GM03348 (cell line): ENCODE measurements at regions not wholly inside any gene's neighbourhood (a gene's known extent, or its start where the extent isn't known, plus 50 kb on each side); places are given as distances from the start of the nearest gene placed in this dataset.

ENCODE experiments used
- DNase-seq: peaks from one replicate; pipeline ENCODE4 v3.0.0; 2012; ENCODE audit warnings: low spot score

- DNase-seq: no peak
Measured at GRCh38 chr4:35541888-35542213, 702.5 kb downstream of the ARAP2 start.

GRCh38 chr4:35548921-35549320, 695.4 kb downstream of the ARAP2 start:
- DNase-seq: no peak

GRCh38 chr4:35556387-35556786, 687.9 kb downstream of the ARAP2 start:
- no peak for DNase-seq

- no peak for DNase-seq
Measured at GRCh38 chr4:35559559-35560365, 684.6 kb downstream of the ARAP2 start.

GRCh38 chr4:35562861-35563260, 681.5 kb downstream of the ARAP2 start:
- no peak for DNase-seq

GRCh38 chr4:35565640-35566039, 678.7 kb downstream of the ARAP2 start:
- no peak for DNase-seq

- no peak for DNase-seq
Measured at GRCh38 chr4:35591035-35591434, 653.3 kb downstream of the ARAP2 start.

GRCh38 chr4:35604252-35604651, 640.1 kb downstream of the ARAP2 start:
- DNase-seq: no peak

- DNase-seq: no peak
Measured at GRCh38 chr4:35604724-35605123, 639.6 kb downstream of the ARAP2 start.

GRCh38 chr4:35608205-35608604, 636.1 kb downstream of the ARAP2 start:
- DNase-seq: no peak

GRCh38 chr4:35614120-35614519, 630.2 kb downstream of the ARAP2 start:
- no peak for DNase-seq

- no peak for DNase-seq
Measured at GRCh38 chr4:35639929-35640328, 604.4 kb downstream of the ARAP2 start.

GRCh38 chr4:35643661-35644060, 600.7 kb downstream of the ARAP2 start:
- no peak for DNase-seq

- DNase-seq: no peak
Measured at GRCh38 chr4:35644591-35644990, 599.7 kb downstream of the ARAP2 start.

GRCh38 chr4:35649011-35649410, 595.3 kb downstream of the ARAP2 start:
- DNase-seq: no peak

- no peak for DNase-seq
Measured at GRCh38 chr4:35649778-35650177, 594.5 kb downstream of the ARAP2 start.

- DNase-seq: no peak
Measured at GRCh38 chr4:35652197-35652596, 592.1 kb downstream of the ARAP2 start.

- DNase-seq: no peak
Measured at GRCh38 chr4:35653451-35653850, 590.9 kb downstream of the ARAP2 start.

GRCh38 chr4:35673137-35673536, 571.2 kb downstream of the ARAP2 start:
- DNase-seq: no peak

GRCh38 chr4:35684755-35685154, 559.6 kb downstream of the ARAP2 start:
- no peak for DNase-seq

GRCh38 chr4:35689870-35690269, 554.4 kb downstream of the ARAP2 start:
- DNase-seq: no peak

- DNase-seq: no peak
Measured at GRCh38 chr4:35690271-35690670, 554.0 kb downstream of the ARAP2 start.

- DNase-seq: no peak
Measured at GRCh38 chr4:35695003-35695402, 549.3 kb downstream of the ARAP2 start.

- DNase-seq: no peak
Measured at GRCh38 chr4:35695421-35695820, 548.9 kb downstream of the ARAP2 start.
